ENCODE measurements at regions not wholly inside any gene's neighbourhood (a gene's known extent, or its start where the extent isn't known, plus 50 kb on each side); places are given as distances from the start of the nearest gene placed in this dataset.

DNA sequence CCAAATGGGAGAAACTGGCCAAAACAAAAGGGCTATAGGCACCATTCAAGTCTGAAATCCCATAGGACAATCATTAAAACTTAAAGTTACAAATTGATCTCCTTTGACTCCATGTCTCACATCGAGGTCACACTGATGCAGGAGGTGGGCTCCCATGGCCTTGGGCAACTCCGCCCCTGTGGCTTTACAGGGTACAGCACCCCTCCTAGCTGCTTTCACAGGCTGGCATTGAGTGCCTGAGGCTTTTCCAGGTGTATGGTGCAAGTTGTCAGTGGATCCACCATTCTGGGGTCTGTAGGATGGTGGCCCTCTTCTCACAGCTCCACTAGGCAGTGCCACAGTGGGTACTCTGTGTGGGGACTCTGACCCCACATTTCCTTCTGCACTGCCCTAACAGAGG is 662.1 kb downstream of the XPNPEP1 start:
- no peak for TF ChIP-seq CTCF (conservative IDR thresholded peaks at IDR 0.05)
- Mint-ChIP-seq H3K4me1 (no peaks in the 10 kb centered on the region), H3K27me3 (ENCODE audit: low read depth) (no peaks in the 10 kb centered on the region), H3K9me3 (peaks cover 11% of the 10 kb centered on the region), H3K27ac (ENCODE audit: unreplicated experiment) (no peak overlapping the region), H3K4me3 (no peak overlapping the region), H3K36me3 (ENCODE audit: low read depth) (peaks cover 9% of the 10 kb centered on the region)
- DNase-seq (ENCODE audit: low read depth, low spot score): no peak

DNA sequence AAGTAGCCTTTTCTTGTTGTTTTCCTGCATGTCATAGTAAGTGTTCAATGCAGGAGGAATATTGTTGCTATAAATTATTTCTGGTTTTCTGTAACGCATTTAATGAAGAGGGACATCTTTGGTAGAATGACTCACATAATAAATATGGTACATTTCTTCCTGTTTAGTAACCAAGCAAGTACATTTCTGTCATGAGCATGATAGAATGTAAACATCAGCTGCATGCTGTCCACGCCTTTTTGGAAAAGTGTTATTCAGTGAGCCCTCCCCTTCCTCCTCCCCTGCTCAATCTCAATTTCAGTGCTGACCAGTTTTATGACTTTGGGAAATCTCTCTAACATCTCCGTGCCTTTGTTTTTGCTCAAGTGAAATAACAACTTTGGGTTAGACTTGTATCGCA is 664.0 kb downstream of the XPNPEP1 start:
- no peak for DNase-seq (ENCODE audit: low read depth, low spot score)
- peaks cover 9% of the 10 kb centered on the region for H3K36me3 Mint-ChIP-seq (ENCODE audit: low read depth)
- no peak overlapping the region for H3K4me3 Mint-ChIP-seq
- H3K27ac Mint-ChIP-seq (ENCODE audit: unreplicated experiment): no peak overlapping the region
- no peaks in the 10 kb centered on the region for H3K27me3 Mint-ChIP-seq (ENCODE audit: low read depth)
- H3K4me1 Mint-ChIP-seq: no peaks in the 10 kb centered on the region
- H3K9me3 Mint-ChIP-seq: peaks cover 11% of the 10 kb centered on the region
- TF ChIP-seq CTCF (conservative IDR thresholded peaks at IDR 0.05): no peak

- H3K4me1 Mint-ChIP-seq: no peaks in the 10 kb centered on the region
- H3K27me3 Mint-ChIP-seq (ENCODE audit: low read depth): no peaks in the 10 kb centered on the region
These were observed 670.0 kb downstream of the XPNPEP1 start for GRCh38 chr10:109253306-109253705.

DNA sequence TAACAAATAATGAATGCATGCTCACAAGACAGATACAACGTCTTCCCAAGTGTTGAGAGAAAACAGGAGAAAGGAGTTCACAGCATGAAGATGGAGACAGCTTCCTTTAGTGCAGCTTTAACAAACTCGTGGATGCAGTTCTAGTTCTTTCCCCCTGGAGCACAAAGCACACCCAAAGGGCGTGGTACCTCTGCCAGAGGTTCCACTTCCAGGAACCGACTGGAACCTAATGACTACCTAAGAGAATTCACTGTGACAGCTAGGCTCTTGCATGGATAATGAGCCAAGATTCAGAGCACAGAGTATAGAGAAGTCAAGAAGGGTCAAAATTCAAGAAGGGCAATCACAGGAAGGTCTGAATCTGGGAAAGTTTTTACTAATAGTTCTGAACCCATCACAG is 673.2 kb downstream of the XPNPEP1 start:
- no peaks in the 10 kb centered on the region for H3K27me3 Mint-ChIP-seq (ENCODE audit: low read depth)
- no peaks in the 10 kb centered on the region for H3K36me3 Mint-ChIP-seq (ENCODE audit: low read depth)
- no peak overlapping the region for H3K27ac Mint-ChIP-seq (ENCODE audit: unreplicated experiment)
- H3K4me1 Mint-ChIP-seq: no peaks in the 10 kb centered on the region
- TF ChIP-seq CTCF (conservative IDR thresholded peaks at IDR 0.05): no peak
- H3K9me3 Mint-ChIP-seq: peaks cover 4% of the 10 kb centered on the region
- DNase-seq (ENCODE audit: low read depth, low spot score): no peak
- no peak overlapping the region for H3K4me3 Mint-ChIP-seq

More at GRCh38 chr10:109253306-109253705, 670.0 kb downstream of the XPNPEP1 start:
- TF ChIP-seq CTCF (conservative IDR thresholded peaks at IDR 0.05): no peak
- Mint-ChIP-seq H3K9me3 (peaks cover 4% of the 10 kb centered on the region), H3K36me3 (ENCODE audit: low read depth) (no peaks in the 10 kb centered on the region), H3K4me3 (no peak overlapping the region), H3K27ac (ENCODE audit: unreplicated experiment) (no peak overlapping the region)
- DNase-seq (ENCODE audit: low read depth, low spot score): no peak

DNA sequence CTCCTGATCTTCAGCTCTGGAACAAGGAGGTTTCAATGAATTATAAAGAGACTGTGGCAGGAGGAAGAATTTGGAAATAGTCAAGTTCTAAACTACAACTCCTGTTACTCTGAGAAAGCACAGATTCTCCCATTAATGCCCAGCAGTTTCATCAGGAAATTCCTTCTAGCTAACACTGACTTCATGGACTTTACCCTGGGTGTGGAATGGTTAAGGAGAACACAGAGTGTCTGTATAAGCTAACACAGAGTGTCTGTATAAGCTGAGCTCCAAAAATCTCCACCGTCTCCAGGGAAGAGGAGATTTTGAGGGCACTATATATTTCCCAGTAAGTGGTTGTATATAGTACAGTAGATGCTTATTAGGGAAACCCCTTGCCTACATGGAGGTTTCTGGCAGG is 675.5 kb downstream of the XPNPEP1 start:
- Mint-ChIP-seq H3K36me3 (ENCODE audit: low read depth) (peaks cover 3% of the 10 kb centered on the region), H3K4me3 (no peak overlapping the region), H3K9me3 (peaks cover 10% of the 10 kb centered on the region), H3K27ac (ENCODE audit: unreplicated experiment) (no peak overlapping the region), H3K4me1 (no peaks in the 10 kb centered on the region), H3K27me3 (ENCODE audit: low read depth) (no peaks in the 10 kb centered on the region)
- DNase-seq (ENCODE audit: low read depth, low spot score): no peak
- TF ChIP-seq CTCF (conservative IDR thresholded peaks at IDR 0.05): no peak

DNA sequence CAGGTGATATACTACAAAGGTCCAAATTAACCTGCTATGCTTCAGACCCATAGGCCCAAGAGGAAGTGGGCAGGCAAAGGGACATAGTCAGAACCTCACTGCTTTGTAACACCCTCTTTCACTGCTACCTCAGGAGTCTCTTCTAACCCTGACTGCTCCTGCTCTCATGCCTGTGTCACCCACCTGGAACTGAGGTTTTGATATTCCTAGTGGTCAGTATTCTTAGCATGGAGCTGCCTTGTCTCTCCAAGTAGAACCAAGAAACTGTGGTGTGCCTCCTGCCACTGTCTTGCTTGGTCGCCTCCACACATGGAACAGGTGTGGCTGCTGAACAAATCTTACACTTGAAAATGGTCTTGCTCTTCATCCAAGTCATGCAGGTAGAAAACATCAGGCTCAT is 677.5 kb downstream of the XPNPEP1 start:
- peaks cover 3% of the 10 kb centered on the region for H3K36me3 Mint-ChIP-seq (ENCODE audit: low read depth)
- no peak overlapping the region for H3K27ac Mint-ChIP-seq (ENCODE audit: unreplicated experiment)
- no peak overlapping the region for H3K4me3 Mint-ChIP-seq
- DNase-seq (ENCODE audit: low read depth, low spot score): no peak
- H3K9me3 Mint-ChIP-seq: peaks cover 7% of the 10 kb centered on the region
- H3K4me1 Mint-ChIP-seq: no peaks in the 10 kb centered on the region
- TF ChIP-seq CTCF (conservative IDR thresholded peaks at IDR 0.05): no peak
- H3K27me3 Mint-ChIP-seq (ENCODE audit: low read depth): no peaks in the 10 kb centered on the region

Data from neural crest cell (in vitro differentiated cells).